Prostate gland (tissue), 2 donors: ENCODE measurements at regions not wholly inside any gene's neighbourhood (a gene's known extent, or its start where the extent isn't known, plus 50 kb on each side); places are given as distances from the start of the nearest gene placed in this dataset.

ENCODE experiments used
- DNase-seq: peaks from one replicate; pipeline ENCODE4 v3.0.0-alpha.2; 2019; ENCODE audit warnings: low spot score
- H3K27ac ChIP-seq, 2 donors: fragments of 200-600 bp; sonication (generic); 2 replicates each; pipeline ENCODE4 v1.5.1; 2017 to 2019
- H3K27me3 ChIP-seq: fragments of 200-600 bp; sonication (generic); replicated peaks from 2 replicates; pipeline ENCODE4 v1.5.1; 2019; ENCODE audit not compliant: insufficient read depth
- H3K36me3 ChIP-seq, 2 donors: fragments of 200-600 bp; sonication (generic); 1 replicate in 1 of 2; 2 replicates in 1 of 2; pipeline versions ENCODE4 v1.5.1 to v1.8.1; 2017 to 2019
- H3K4me1 ChIP-seq: fragments of 200-600 bp; sonication (generic); replicated peaks from 2 replicates; pipeline ENCODE4 v1.5.1; 2019
- H3K4me3 ChIP-seq, 2 donors: fragments of 200-600 bp; sonication (generic); 2 replicates each; pipeline ENCODE4 v1.5.1; 2017 to 2019
- H3K9me3 ChIP-seq: fragments of 200-600 bp; sonication (generic); 2 replicates; pipeline ENCODE4 v1.5.1; 2017
- CTCF ChIP-seq, 4 experiments: fragments of 200-600 bp in 2 of 4; fragments of 450-650 bp in 2 of 4; sonication (generic) in 2 of 4; IDR thresholded peaks; 1 replicate in 3 of 4; 2 replicates in 1 of 4; pipeline ENCODE4 v1.5.1; 2016 to 2019; ENCODE audit warnings: antibody characterized with exemption in 4 of 4, mild to moderate bottlenecking in 2 of 4, moderate library complexity in 2 of 4
- POLR2A ChIP-seq: fragments of 450-650 bp; IDR thresholded peaks from one replicate; pipeline ENCODE4 v1.6.1; 2016; ENCODE audit warnings: antibody characterized with exemption, mild to moderate bottlenecking
- POLR2AphosphoS5 ChIP-seq: sonication (generic); formaldehyde crosslinking; IDR thresholded peaks from one replicate; pipeline ENCODE4 v1.6.1; 2017; ENCODE audit warnings: antibody characterized with exemption
- WGBS: methylation state at CpG from one replicate; pipeline ENCODE4 v1.1.5; 2018; 5-methylcytosine and 5-hydroxymethylcytosine counted together
- intact Hi-C: fragments of 100-400 bp; cut with DNase I; formaldehyde crosslinking; loops from one replicate; pipeline ENCODE4 v1.14.2; 2022

GRCh38 chr7:88927-89231 is 103.5 kb upstream of the FAM20C start:
- no peaks in the 10 kb centered on the region for H3K9me3 ChIP-seq
- no peaks in the 10 kb centered on the region for H3K4me1 ChIP-seq
- 88% methylated on average over 6 of the region's 6 CpGs for WGBS
- intact Hi-C loops = no loop called here
- H3K36me3 ChIP-seq = no peaks in the 10 kb centered on the region
- DNase-seq = no peak
- H3K4me3 ChIP-seq = no peak overlapping the region
- H3K27ac ChIP-seq = no peak overlapping the region
- no peaks in the 10 kb centered on the region for H3K27me3 ChIP-seq
- TF ChIP-seq POLR2A (no peak), POLR2AphosphoS5 (no peak), CTCF (IDR thresholded peaks at IDR 0.05) (no peak)

- H3K4me3 ChIP-seq = no peak overlapping the region
- H3K4me1 ChIP-seq = no peaks in the 10 kb centered on the region
- H3K27me3 ChIP-seq = no peaks in the 10 kb centered on the region
- H3K27ac ChIP-seq = no peak overlapping the region
- intact Hi-C loops = no loop called here
- TF ChIP-seq POLR2A (no peak), CTCF (IDR thresholded peaks at IDR 0.05) (no peak), POLR2AphosphoS5 (no peak)
- H3K36me3 ChIP-seq = no peaks in the 10 kb centered on the region
- no peaks in the 10 kb centered on the region for H3K9me3 ChIP-seq
- WGBS = 59% methylated on average over 9 of the region's 9 CpGs
- no peak for DNase-seq
Measured at GRCh38 chr7:89232-90019, 102.9 kb upstream of the FAM20C start.

GRCh38 chr7:90111-91063 is 102.0 kb upstream of the FAM20C start:
- Histone ChIP-seq H3K4me3 (no peak overlapping the region), H3K9me3 (no peaks in the 10 kb centered on the region), H3K27me3 (no peaks in the 10 kb centered on the region), H3K4me1 (no peaks in the 10 kb centered on the region), H3K27ac (no peak overlapping the region), H3K36me3 (no peaks in the 10 kb centered on the region)
- no peak for DNase-seq
- intact Hi-C loops = no loop called here
- TF ChIP-seq CTCF (IDR thresholded peaks at IDR 0.05) = no peak
- no peak for TF ChIP-seq POLR2A
- no peak for TF ChIP-seq POLR2AphosphoS5
- 82% methylated on average over 13 of the region's 13 CpGs for WGBS

- TF ChIP-seq CTCF (IDR thresholded peaks at IDR 0.05) (no peak), POLR2AphosphoS5 (no peak), POLR2A (no peak)
- Histone ChIP-seq H3K4me3 (no peak overlapping the region), H3K27me3 (no peaks in the 10 kb centered on the region), H3K36me3 (no peaks in the 10 kb centered on the region), H3K4me1 (no peaks in the 10 kb centered on the region), H3K9me3 (no peaks in the 10 kb centered on the region), H3K27ac (no peak overlapping the region)
- intact Hi-C loops = no loop called here
- 87% methylated on average over 18 of the region's 18 CpGs for WGBS
- DNase-seq = no peak
Measured at GRCh38 chr7:91396-92175, 100.8 kb upstream of the FAM20C start.
